SKM-1 (cell line): ENCODE measurements at regions not wholly inside any gene's neighbourhood (a gene's known extent, or its start where the extent isn't known, plus 50 kb on each side); places are given as distances from the start of the nearest gene placed in this dataset.

ENCODE experiments used
- DNase-seq: peaks from one replicate; lab custom pipeline; 2025; ENCODE audit not compliant: unreplicated experiment; lab: John Stamatoyannopoulos, UW

DNA sequence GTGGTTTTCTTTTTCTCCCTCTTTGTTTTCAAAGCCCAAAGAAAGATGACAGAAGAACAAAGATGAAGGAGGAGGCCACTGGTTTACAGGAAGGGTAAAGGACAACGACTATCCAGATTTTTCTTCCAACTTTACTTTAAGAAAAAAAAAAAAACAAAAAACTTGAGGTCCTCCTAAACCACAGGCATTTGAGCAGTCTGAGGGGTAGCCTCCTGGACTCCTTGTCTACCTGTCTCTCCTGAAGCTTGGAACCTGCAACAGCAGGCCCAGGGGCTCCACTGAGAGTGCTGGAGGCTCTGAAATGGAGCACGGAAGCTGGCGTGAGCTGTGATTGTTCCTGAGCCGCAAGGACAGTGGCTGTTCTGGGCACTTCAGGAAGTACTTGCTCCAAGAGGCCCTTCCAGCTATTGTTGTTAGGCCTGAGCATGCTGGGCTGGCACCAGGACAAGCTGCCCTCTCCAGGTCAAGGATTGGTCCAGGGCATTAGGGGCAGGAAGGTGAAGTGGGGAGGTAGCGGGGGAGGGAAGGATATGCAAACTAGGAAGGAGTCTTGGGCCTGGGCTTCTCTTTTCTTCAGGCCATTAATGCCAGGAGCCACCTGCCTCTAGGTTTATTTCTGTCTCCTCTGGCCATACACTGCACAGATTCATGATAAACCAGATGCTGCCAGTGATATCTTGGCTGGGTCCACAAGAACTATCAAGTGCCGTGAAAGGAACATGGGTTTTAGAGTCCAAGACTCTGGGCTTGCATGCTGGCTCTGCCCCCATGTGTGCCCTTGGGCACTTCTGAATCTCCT lies 147.3 kb downstream of the CCDC34 start:
- no peak for DNase-seq

DNA sequence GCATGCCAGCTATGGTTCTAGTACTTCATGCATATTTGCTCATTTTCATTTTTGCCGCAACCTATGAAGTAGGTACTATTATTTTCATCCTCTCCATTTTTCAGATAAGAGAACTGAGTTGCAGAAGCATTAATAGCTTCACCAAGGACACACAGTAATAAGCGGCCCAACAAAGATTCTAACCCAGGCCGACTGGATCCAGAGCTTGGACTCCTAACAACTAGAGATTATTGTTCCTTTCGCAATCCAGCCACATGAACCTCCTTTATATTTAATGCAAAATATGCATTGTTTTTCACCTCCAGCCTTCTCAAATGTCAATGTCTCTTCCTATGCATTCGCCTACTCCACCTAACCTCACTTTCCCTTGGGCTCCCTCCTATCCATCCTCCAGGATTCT lies 148.3 kb downstream of the CCDC34 start:
- DNase-seq: no peak

DNA sequence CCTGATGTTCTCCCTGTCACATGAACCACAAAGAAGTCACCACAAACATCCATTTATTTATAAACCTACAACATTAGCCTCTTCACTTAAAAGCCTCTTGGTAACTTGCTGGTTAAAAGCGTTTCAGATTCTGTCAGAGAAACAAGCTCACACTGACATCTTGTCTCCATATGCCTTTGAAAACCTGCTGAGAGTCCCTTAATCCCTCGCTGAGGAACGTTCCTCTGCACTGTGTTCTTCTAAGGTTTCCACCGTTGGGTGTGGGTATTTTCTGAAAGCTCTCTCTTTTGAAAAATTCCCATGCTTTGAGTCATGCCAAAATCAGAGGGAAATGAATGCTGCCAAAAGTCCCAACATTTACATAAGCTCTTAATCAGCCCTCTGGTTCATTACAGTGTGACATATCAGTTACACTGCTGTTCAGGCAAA lies 149.8 kb downstream of the CCDC34 start:
- no peak for DNase-seq

DNA sequence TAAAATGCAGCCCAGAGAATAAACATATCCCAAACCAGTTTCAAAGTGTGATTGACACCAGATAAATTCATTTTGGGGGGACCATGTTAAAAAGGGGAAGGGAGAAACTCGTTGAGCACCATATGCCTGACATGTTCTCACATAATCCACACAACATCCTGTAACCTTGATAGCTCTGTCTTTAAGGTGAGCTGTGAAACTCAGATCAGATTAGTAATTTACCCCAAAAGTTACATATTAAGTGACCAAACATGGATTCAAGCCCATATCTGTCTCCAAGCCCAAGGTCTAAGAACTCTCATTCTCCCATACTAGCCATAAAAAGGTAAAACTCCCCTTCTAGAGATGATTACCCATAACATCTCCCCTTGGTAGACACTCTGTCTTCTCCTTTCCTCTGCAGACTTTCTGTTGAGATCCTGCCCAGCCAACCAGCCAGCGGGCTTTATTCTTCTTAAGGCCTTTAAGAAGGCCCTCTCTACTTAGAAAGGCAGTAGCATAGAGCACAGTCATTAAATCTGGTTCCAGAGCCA lies 150.7 kb downstream of the CCDC34 start:
- no peak for DNase-seq

GRCh38 chr11:27211370-27212127 lies 151.5 kb downstream of the CCDC34 start:
- no peak for DNase-seq

DNA sequence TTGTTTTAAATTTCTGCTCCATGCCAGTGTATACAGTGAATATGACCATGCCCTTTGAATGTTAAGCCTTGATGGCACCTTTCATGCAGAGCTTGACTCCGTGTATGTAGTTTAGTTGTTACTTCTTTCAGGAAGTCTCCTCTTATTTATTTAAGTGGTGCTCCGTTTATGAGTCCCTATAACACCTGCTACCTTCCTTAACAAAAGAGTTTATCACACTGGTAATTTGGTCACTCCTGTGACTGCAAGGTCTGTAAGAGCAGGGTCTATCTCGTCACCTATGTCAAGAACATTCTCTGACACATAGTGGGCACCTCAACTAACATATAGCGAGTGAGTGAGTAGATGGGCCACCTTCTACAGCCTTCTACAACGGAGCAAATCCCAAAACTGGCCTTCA lies 152.5 kb downstream of the CCDC34 start:
- DNase-seq: no peak

- no peak for DNase-seq
Observed at GRCh38 chr11:27209562-27210005, 153.4 kb downstream of the CCDC34 start.

DNA sequence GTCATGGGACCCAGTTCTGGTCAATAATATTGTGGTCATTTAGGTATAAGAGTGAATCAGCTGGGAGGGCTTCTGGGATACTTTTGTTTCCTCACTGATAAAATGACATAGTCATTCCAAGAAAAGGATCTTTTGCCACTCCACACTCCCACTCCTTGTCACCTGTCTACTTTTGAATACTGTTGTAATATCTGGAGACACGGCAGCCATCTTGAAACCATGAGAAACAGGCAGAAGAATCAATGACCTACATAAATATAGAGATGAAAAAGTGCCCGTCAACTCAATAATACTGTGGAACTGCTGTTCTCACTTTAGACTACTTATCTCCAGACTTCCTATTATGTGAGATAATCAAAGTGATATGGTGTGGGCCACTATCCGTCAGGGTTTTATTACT lies 154.2 kb downstream of the CCDC34 start:
- DNase-seq: no peak

- DNase-seq: no peak
Observed at GRCh38 chr11:27207025-27207650, 155.9 kb downstream of the CCDC34 start.

DNA sequence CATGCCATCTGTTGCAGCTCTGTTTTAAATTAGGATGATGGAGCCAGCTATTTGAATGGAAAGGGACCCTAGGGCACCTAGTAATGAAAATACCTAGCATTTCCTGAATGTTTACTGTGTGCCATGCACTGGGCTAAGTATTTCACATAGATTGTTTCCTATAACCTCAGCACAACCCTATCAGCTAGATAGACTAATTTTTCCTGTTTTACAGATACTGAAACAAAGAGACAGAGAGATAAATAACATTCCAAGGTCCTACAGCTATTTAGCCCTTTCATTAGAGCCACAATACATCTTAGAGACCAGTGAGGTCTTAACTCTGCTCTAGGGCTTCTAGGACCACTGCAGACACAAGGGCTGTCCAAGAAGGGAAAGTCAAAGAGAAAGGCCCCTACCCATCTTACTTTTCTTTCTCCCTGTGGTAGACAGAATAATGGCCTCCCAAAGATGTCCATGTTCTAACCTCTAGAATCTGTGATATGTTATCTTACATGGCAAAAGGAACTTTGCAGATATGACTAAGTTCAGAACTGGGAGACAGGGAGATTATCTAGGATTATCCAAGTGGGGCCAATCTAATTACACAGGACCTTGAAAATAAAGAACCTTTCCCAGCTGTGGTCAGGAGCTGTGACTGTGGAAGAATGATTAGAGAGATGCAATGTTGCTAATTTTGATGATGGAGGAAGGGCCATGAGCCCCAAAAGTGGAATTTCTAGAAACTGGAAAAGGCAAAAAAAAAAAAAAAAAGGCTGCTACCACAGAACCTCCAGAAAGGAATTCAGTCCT lies 157.0 kb downstream of the CCDC34 start:
- DNase-seq: no peak

DNA sequence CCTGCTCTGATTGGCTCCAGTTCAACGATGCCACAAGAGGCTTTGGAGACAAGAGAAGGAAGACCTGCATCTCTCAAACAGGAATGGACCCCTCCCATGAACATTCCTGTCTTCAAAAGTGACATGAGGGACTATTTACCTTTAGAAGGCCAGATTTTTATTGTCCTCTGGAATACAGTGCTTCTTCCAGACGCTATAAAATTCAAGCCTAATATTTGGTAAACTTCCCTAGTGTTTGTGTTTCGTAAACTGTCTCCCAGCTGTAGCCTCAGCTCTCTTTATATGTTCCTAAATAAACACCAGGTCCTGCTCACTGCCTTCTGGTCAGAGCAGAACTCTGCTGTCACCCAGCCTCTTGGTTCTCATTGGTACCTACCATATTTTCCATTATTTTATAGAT lies 157.8 kb downstream of the CCDC34 start:
- no peak for DNase-seq

- DNase-seq: no peak
Observed at GRCh38 chr11:27204529-27204928, 158.5 kb downstream of the CCDC34 start.

- no peak for DNase-seq
Observed at GRCh38 chr11:27203077-27203647, 159.9 kb downstream of the CCDC34 start.

- DNase-seq: no peak
Observed at GRCh38 chr11:27201454-27202302, 161.1 kb downstream of the BBOX1 start.

DNA sequence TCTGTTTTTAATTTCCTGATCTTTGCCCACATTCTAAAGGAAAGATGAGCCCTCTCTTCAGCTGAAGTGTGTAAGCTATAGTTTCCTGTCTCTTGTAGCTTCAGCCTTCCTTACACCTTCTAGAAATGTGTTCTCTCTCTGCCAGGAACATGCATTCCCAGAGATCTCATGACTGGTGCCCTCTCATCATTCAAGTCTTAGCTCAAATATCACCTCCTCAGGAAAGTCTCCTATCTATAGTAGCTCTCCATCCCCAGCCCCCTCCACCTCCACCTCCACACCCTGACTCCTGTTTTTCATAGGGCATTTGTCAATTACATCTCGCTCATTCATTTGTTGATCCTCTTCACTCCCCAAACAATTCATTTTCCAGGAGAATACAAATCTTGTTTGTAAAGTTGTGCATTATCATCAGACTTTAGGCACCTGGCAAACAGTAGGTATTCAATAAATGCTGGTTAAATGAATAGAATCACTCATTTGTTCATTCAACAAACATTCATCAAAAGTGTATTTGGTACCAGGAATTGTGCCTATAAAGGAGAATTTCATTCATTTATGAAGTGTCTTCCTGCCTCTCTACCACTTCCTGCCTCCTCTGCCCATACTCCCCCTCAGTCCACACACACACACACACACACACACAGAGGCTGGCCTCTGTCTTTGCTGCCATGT lies 160.3 kb downstream of the BBOX1 start:
- DNase-seq: no peak

GRCh38 chr11:27196203-27196897 lies 155.7 kb downstream of the BBOX1 start:
- no peak for DNase-seq

DNA sequence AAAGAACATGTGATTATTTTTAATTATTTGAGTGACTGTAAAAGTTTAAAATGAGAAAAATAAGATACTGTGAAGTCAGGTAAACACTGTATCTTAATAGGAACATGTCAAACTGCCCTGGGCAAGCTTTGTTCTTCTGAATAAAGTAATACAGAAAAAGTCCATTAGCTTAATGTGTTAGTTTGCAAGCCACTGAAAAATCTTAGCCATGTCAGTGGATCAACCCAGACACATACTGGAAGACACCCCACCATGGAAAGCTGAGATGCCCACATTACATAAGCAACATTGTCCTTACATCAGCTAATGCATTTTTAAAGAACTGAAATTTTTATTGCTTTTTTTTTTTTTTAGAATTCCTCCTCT lies 155.2 kb downstream of the BBOX1 start:
- no peak for DNase-seq

DNA sequence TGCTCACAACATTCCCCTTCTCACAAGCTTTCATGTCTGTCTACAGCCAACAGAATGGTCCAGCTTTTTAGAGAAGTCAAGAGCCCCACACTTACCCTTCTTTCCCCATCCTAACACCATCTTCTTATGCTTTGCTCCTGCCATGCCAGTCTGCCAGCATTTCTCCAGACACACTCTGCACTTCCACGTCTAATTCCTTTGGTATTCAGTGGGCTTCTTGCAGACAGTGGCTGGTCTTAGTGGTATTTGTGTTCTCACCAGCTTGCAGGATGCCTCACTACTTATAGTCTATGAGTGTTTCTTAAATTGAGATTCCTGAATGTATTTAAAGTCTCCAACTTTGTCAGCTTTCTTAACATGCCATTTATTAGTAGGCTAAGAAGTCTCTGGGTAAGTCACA lies 154.4 kb downstream of the BBOX1 start:
- no peak for DNase-seq
